ENCODE measurements at regions not wholly inside any gene's neighbourhood (a gene's known extent, or its start where the extent isn't known, plus 50 kb on each side); places are given as distances from the start of the nearest gene placed in this dataset.

DNA sequence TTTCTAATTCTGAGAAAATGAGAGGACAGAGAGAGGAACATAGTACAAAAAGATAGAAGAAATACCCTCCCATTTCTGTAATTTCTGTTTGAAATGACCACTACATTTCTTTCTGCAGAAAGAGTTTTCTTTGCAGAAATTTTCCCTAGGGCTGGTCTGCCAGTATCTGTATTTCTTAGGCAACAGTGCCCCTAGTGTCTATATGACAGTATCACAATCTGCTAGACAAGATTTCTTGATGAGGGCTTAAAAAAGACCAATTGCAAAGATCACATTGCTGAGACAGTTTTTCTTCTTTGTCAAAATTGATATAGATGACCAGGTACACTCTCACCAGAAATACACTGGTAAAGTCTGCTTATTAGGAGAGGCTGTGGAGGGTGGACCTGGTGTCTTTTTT, 81.0 kb upstream of the ZDHHC15 start:
- Histone ChIP-seq H2AFZ (ENCODE audit: low read length) (no peak overlapping the region), H2BK20ac (ENCODE audit: low read length) (no peak overlapping the region), H3K56ac (replicated peaks; ENCODE audit: insufficient read length, low read depth, low read length) (no peak overlapping the region), H3K36me3 (ENCODE audit: control insufficient read depth in 2 of 4, insufficient read depth in 4 of 4, low read length in 3 of 4) (no peaks in the 10 kb centered on the region; a peak in 1 of 8 replicates), H3K18ac (ENCODE audit: extremely low read depth, low read length) (no peak overlapping the region), H3K4me3 (ENCODE audit: extremely low read depth in 1 of 4, insufficient read depth in 2 of 4, low read depth in 3 of 4, low read length in 4 of 4) (no peak overlapping the region), H3K4me2 (ENCODE audit: insufficient read depth in 1 of 2, low read depth in 2 of 2, low read length in 2 of 2) (no peak overlapping the region), H4K8ac (ENCODE audit: extremely low read depth, insufficient read depth, low read length) (no peak overlapping the region), H2AK5ac (ENCODE audit: low read depth, low read length) (no peak overlapping the region), H2BK12ac (ENCODE audit: low read depth, low read length) (no peak overlapping the region), H3K27ac (ENCODE audit: low read depth, low read length) (no peak overlapping the region), H3K4me1 (replicated peaks in 1 of 4; ENCODE audit: control insufficient read depth in 3 of 4, insufficient read depth in 4 of 4, low read length in 3 of 4) (no peaks in the 10 kb centered on the region), H3K27me3 (replicated peaks in 1 of 4; ENCODE audit: control insufficient read depth in 3 of 4, extremely low read depth in 1 of 4, insufficient read depth in 3 of 4, low read length in 3 of 4) (no peaks in the 10 kb centered on the region), H3K14ac (ENCODE audit: insufficient read length) (no peak overlapping the region), H2BK5ac (ENCODE audit: low read depth, low read length) (no peak overlapping the region), H3K9ac (replicated peaks in 1 of 4; ENCODE audit: extremely low read depth in 1 of 4, low read depth in 3 of 4, low read length in 3 of 4) (no peak overlapping the region), H3K4ac (replicated peaks; ENCODE audit: insufficient read length, low read depth, low read length) (no peak overlapping the region), H4K5ac (ENCODE audit: insufficient read length, low read depth, low read length) (no peak overlapping the region), H2BK120ac (replicated peaks; ENCODE audit: low read depth, low read length) (no peak overlapping the region), H3K79me2 (ENCODE audit: control insufficient read depth in 1 of 2, insufficient read depth in 2 of 2, low read length in 2 of 2) (no peaks in the 10 kb centered on the region), H4K20me1 (replicated peaks in 1 of 2; ENCODE audit: control insufficient read depth in 1 of 2, insufficient read depth in 2 of 2, low read length in 2 of 2) (no peaks in the 10 kb centered on the region), H3K9me3 (ENCODE audit: insufficient read depth in 2 of 2, low read depth in 1 of 2, low read length in 1 of 2) (peaks cover 6 to 11% of the 10 kb centered on the region in 2 experiments; a peak in 3 of 4 replicates), H2BK15ac (ENCODE audit: low read length) (no peak overlapping the region), H4K91ac (replicated peaks; ENCODE audit: insufficient read length, low read length) (no peak overlapping the region), H3K79me1 (ENCODE audit: low read depth, low read length) (no peaks in the 10 kb centered on the region), H3K23me2 (ENCODE audit: low read depth, low read length) (no peaks in the 10 kb centered on the region; the same call in 1 of the 2 replicates), H3K23ac (ENCODE audit: insufficient read length) (no peak overlapping the region)
- TF ChIP-seq, protein P1, sequence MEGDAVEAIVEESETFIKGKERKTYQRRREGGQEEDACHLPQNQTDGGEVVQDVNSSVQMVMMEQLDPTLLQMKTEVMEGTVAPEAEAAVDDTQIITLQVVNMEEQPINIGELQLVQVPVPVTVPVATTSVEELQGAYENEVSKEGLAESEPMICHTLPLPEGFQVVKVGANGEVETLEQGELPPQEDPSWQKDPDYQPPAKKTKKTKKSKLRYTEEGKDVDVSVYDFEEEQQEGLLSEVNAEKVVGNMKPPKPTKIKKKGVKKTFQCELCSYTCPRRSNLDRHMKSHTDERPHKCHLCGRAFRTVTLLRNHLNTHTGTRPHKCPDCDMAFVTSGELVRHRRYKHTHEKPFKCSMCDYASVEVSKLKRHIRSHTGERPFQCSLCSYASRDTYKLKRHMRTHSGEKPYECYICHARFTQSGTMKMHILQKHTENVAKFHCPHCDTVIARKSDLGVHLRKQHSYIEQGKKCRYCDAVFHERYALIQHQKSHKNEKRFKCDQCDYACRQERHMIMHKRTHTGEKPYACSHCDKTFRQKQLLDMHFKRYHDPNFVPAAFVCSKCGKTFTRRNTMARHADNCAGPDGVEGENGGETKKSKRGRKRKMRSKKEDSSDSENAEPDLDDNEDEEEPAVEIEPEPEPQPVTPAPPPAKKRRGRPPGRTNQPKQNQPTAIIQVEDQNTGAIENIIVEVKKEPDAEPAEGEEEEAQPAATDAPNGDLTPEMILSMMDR (IDR thresholded peaks at IDR 0.05; ENCODE audit: control extremely low read depth in 1 of 3, insufficient read depth in 1 of 3, low read depth in 1 of 3, low read length in 3 of 3): peak in 2 of 3 experiments; percentile 21 to 39; a peak in 2 of 4 replicates
- TF ChIP-seq CREB1 (IDR thresholded peaks at IDR 0.05): no peak
- TF ChIP-seq RAD21 (IDR thresholded peaks at IDR 0.05 in 1 of 2, conservative IDR thresholded peaks at IDR 0.05 in 1 of 2; ENCODE audit: low read depth in 2 of 2, low read length in 2 of 2): peak; percentile 71
- ChIA-PET POLR2A (ENCODE audit: partially characterized antibody) (no interaction called here), CTCF (ENCODE audit: partially characterized antibody) (interaction anchor here (1.7 kb wide), 1 partner anchor 564 kb away, joined by 4 read pairs; no protein-coding TSS in a partner anchor)
- FAIRE-seq (peak; percentile 45), DNase-seq (ENCODE audit: low read depth in 1 of 2, low spot score in 2 of 2) (no peak)

Measured in H1 (cell line).